ENCODE measurements at regions not wholly inside any gene's neighbourhood (a gene's known extent, or its start where the extent isn't known, plus 50 kb on each side); places are given as distances from the start of the nearest gene placed in this dataset.

- TF ChIP-seq, protein P1, sequence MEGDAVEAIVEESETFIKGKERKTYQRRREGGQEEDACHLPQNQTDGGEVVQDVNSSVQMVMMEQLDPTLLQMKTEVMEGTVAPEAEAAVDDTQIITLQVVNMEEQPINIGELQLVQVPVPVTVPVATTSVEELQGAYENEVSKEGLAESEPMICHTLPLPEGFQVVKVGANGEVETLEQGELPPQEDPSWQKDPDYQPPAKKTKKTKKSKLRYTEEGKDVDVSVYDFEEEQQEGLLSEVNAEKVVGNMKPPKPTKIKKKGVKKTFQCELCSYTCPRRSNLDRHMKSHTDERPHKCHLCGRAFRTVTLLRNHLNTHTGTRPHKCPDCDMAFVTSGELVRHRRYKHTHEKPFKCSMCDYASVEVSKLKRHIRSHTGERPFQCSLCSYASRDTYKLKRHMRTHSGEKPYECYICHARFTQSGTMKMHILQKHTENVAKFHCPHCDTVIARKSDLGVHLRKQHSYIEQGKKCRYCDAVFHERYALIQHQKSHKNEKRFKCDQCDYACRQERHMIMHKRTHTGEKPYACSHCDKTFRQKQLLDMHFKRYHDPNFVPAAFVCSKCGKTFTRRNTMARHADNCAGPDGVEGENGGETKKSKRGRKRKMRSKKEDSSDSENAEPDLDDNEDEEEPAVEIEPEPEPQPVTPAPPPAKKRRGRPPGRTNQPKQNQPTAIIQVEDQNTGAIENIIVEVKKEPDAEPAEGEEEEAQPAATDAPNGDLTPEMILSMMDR (IDR thresholded peaks at IDR 0.05; ENCODE audit: low read length) = no peak
- TF ChIP-seq EZH2 (optimal IDR thresholded peaks at IDR 0.05; ENCODE audit: low read depth, low read length) = no peak
Measured at GRCh38 chr9:81373294-81373693, 316.1 kb downstream of the TLE1 start.
